ENCODE measurements at regions not wholly inside any gene's neighbourhood (a gene's known extent, or its start where the extent isn't known, plus 50 kb on each side); places are given as distances from the start of the nearest gene placed in this dataset.
"Not testable (repeated sequence)": the region's sequence is repeated elsewhere in the genome, so short reads cannot be mapped to it uniquely, and the experiment has no call there.

DNA sequence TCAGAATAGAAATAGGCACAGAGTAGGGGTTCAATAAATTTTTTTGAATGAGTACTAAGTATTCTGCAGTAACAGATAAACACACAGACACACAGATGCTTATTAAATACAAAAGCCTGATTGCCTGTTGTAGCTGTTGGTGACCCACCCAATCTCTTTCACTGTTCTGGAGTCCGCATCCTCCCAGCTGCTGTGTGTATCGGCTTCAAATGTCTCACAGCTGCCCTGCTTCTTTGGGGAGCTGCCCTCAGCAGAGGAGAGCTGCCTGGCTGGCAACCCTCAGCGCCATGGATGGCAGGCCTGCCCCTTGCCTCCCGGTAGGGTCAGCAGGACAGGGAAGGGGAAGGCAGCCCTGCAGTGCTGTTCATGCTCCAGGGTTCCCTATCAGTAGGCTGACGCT is 50.5 kb upstream of the PRNP start:
- DNase-seq (ENCODE audit: low read depth): no peak

DNA sequence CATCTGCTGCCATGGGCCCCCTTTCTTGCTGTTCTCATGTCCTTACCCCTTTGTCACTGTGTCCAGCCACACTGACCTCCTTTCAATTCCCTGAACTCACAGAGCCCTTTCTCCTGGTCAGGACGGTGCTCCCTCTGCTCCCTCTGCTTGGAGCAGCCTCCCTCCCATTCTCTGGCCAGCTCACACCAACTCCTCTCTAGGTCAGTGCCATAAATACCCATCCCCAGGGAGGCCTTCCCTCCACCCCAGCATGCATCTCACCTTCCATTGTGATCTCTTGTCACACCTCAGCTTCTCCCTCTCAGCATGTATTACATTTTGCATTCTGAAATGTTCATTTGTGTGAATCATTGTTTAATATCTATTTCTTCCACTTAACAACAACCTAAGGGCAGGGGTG is 50.9 kb upstream of the PRNP start:
- no peak for DNase-seq (ENCODE audit: low read depth)

DNA sequence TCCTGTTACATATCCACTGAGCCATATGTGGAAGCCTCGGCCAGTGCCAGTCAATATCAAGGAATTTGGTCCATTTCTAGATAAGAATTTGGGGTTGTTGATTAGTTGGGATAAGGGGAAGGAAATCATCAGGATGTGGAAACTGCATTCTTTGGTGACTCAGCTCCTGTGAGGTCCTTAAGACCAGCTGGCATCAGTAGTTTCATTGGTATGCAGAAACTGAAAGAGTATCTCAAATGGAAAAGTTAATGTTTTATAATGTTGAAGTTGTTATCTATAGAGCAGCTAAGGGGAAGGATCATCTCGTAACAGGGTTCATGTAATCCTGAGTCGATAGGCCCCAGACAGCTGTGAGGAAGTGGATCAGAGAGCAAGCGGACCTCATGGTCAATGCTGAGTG is 52.5 kb upstream of the PRNP start:
- DNase-seq (ENCODE audit: low read depth): no peak

DNA sequence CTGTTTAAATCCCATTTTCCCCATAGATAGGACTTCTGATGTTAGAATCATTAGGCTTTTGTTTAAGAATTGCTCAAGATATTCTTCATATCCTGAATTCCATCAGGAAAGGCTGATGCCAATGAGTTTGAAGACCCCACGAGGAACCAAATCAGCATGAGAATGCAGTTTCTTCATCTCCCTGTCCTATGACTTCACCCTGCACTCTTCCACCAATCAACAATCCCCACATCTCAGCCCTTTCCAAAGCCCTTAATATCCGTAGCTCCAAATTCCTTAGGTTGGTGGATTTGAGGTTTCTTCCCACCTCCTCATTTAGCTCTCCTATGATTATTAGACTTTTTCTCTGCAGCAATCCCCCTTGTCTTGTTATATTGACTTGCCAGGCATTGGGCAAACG is 52.9 kb upstream of the PRNP start:
- no peak for DNase-seq (ENCODE audit: low read depth)

DNA sequence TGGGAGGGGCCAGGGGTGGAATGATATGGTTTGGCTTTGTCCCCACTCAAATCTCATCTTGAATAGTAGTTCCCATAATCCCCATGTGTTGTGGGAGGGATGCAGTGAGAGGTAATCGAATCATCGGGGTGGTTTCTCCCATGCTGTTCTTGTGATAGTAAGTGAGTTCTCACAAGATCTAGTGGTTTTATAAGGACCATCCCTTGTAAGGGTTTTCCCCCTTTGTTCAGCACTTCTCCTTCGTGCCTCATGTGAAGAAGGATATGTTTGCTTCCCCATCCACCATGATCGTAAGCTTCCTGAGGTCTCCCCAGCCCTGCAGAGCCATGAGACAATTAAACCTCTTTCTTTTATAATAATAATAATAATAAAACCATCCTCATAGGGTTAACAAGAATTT is 53.4 kb upstream of the PRNP start:
- no peak for DNase-seq (ENCODE audit: low read depth)

DNA sequence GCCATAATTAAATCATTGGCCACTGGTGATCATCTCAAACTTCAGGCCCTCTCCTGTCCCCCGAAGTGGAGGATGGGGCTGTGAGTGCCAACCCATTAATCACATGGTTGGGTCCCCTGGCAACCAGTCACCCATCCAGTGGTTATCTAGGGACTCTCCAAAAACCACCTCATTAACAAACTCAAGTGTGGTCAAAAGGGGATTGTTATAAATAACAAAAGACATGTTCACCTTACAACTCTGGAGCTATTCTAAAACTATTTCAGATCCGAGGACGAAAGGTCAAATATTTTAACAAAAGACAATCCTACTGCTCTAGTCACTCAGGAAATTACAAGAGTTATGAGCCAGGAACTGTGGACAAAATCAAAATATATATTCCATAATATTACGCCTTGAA is 60.0 kb upstream of the PRNP start:
- no peak for DNase-seq (ENCODE audit: low read depth)

DNA sequence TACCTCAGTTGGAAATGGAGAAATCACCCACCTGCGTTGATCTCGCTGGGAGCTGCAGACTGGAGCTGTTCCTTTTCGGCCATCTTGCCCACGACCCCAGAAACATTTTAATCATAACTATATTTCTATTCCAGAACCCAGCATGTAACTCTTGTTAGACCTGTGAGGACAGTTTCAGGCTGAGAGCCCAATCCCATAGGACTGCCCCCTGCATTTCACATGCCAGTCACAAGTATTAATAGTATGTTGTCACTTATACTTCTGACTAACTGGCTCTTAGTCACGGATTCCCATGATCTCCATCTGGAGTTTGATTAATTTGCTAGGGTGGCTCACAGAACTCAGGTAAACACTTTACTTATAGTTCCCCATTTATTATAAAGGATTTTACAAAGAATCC is 60.6 kb upstream of the PRNP start:
- DNase-seq (ENCODE audit: low read depth): no peak

DNA sequence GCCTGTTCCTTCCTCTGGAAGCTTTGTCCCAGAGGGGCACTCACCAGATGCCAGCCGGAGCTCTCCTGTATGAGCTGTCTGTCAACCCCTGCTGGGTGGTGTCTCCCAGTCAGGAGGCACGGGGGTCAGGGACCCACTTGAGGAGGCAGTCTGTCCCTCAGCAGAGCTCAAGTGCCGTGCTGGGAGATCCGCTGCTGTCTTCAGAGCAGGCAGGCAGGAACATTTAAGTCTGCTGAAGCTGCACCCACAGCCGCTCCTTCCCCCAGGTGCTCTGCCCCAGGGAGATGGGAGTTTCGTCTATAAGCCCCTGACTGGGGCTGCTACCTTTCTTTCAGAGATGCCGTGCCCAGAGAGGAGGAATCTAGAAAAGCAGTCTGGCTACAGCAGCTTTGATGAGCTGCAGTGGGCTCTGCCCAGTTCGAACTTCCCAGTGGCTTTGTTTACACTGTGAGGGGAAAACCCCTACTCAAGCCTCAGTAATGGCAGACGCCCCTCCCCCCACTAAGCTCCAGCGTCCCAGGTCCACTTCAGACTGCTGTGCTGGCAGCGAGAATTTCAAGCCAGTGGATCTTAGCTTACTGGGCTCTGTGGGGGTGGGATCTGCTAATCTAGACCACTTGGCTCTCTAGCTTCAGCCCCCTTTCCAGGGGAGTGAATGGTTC is 61.5 kb upstream of the PRNP start:
- DNase-seq (ENCODE audit: low read depth): not testable (repeated sequence)

DNA sequence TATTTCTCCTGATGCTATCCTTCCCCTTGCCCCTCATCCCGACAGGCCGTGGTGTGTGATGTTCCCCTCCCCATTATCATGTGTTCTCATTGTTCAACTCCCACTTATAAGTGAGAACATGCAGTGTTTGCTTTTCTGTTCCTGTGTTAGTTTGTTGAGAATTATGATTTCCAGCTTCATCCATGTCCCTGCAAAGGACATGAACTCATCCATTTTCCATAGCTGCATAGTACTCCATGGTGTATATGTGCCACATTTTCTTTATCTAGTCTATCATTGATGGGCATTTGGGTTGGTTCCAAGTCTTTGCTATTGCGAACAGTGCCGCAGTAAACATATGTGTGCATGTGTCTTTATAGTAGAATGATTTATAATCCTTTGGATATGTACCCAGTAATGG is 67.1 kb upstream of the PRNP start:
- DNase-seq (ENCODE audit: low read depth): not testable (repeated sequence)

DNA sequence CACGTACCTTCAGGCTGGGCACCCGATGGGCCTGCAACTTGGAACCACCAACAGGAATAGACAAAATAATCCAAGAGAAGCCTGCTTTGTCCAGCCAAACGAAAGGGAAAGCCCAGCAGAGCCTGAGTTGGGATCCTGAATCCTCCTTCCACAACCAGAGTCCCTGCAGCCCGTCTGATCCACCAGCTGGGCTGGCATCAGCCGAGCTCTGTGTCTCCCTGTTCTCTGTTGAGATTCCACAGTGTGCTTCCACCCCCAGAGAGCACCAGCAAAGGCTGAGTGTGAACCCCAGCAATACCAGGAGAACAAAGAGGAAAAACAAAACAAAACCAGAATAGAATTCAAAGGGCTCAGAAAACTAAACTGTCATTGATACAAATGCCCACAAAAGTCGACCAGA is 68.8 kb upstream of the PRNP start:
- DNase-seq (ENCODE audit: low read depth): no peak

DNA sequence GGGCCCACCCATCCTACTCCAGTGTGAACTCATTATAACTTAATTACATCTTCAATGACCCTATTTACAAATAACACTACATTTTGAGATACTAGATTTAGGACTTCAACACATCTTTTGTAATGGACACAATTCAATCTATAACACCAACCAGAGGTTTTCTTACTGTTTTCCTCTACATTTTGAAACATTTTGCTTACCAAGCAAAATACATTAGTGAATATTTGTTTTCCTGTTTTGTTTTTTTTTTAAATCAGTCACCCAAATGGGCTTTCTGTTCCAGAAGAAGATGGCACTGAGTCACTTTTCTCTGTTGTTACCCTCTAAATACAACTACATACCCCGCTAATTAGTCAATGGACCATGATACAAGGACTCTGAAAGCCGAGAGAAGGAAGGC is 69.2 kb upstream of the PRNP start:
- no peak for DNase-seq (ENCODE audit: low read depth)

DNA sequence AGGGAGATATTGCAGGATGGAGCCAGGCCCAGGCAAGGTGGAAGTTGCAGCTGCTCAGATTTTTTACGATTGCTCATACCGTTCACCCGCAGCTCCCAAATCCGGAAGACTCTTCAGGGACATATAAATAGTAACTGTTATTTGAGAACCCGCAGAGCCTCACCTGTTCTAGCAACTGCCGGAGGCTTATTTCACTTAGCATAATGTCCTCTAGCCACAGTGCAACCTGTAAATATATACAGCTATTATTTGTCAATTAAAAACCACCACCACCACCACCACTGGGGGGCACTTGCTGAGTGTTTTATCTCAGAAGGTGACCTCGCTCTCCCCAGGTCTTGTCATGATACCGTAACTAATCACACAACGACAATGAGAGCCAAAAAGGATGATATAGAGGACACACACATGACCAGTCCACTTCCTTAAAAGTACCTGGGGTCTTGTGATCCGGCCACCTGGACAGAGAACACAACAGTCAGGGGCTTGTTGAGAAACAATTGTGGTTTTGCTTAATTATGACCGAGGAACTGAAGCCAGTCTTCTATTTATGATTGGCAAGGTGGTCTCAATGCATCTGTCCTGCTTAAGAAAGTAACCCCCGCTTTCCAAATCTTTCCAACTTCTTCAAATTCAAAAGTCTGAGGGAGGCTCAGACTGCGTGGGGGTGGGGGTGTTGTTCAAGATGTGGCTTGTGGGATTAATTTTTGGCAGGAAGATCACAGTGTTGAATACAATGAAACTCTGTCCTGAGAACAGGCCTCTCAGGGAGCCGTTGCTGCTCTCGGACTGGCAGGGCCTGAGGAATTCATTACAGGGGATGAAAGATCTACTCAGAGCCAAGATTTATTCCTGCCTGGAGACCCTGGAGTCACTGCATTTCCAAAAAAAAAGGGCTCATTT is 72.3 kb upstream of the PRNP start:
- peak; percentile 42 for DNase-seq (ENCODE audit: low read depth)

DNA sequence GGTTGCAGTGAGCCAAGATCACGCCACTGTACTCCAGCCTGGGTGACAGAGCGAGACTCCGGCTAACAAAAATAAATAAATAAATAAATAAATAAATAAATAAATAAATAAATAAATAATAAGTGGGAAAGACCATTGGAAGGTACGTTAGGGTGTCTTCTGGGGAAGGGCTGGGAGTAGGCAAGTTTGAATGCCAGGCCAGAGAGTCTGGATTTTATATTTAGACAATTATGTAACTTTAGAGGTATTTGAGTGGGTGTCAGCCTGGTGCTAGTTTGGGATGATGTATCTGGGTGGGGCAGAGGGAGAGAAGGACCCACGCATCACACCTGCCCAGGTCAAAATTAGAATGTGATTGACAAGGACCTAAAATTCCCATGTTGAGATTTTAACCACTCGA is 73.1 kb upstream of the PRNP start:
- no peak for DNase-seq (ENCODE audit: low read depth)

DNA sequence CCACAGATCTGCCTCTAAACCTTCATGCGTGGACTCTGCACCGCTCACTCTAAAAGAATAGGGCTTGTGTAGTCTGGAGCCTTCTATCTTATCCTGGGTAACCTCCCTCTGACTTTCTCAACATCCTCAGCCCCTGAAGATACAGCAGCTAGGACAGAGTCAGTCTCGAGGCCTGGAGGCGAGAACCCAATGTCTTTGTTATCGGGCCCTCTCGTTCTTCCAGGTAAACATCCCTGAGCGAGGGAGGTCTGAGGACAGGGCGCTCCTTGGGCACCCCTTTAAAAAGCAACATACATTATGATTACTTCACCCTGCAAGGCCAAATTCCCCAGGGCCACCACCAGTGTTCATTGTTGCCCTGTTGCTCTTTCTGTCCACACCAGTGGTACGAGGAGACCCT is 75.4 kb upstream of the PRNP start:
- no peak for DNase-seq (ENCODE audit: low read depth)

DNA sequence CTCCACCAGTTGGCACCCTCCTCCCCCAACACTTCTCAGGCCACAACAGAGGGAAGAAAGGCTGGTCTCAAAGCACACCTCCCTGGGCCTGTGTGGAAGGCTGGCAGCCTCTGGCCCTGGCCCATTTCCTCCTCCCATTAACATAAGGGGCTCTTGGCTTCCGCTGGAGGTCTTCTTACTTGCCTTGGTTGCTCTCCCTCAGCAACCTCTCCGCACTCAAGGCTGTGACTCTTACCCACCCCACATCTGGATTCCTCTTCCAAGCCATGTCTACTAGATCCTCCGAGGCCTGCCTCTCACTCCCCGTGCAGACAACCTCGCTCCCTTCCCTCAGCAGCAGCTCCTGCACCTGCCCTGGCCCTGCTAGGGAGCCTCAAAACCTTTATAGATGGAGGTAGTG is 76.7 kb upstream of the PRNP start:
- no peak for DNase-seq (ENCODE audit: low read depth)

DNA sequence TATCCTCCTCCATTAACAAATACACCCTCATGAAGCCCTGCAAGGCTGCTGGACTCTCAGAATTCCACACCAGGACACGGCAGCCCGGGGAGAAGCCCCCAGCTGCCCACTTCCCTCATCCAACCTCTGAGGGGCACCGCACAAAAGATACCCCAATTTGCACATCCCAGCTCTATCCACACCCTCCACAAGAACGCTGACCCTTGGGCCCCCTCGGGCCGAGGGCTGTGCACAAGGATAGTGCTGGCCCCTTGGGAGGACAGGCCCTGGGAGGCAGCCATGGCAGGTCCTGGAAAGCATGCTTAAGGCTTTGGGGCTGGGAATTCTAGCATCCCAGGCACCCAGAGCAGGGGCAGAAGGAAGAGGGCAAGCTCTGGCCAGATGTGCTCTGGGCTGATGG is 77.4 kb upstream of the PRNP start:
- DNase-seq (ENCODE audit: low read depth): no peak

DNA sequence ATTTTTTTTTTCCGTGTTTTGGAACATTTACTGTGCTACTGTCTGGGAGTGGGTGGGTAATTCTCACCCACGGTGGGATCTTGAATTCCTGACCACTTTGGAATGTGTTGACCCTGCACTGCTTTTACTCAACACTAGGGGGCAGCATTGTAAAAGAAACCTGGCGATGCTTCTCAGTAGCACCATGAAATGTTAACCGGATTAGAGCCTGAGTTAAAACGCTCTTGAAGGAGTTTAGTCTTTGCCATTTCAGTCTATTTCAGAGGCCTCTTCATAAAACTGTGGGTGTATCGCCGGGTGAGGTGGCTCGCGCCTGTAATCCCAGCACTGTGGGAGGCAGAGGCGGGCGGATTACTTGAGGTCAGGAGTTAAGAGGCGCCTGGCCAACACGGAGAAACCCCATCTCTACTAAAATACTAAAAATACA is 79.0 kb upstream of the PRNP start:
- DNase-seq (ENCODE audit: low read depth): peak; percentile 34

DNA sequence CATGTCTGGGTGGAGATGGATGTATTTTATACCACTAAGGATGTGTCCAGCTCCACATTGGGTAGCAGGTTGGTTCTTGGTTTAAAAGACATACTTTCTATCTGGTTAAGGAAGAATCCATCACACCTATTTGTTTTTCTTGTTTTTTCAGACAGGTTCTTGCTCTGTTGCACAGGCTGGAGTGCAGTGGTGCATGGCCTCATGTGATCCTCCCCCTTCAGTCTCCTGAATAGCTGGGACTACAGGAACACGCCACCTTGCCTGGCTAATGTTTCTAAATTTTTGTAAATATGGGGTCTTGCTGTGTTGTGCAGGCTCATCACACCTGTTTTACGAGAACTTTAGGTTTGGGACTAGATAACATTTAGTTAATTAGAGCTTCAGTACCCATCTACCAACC is 80.2 kb upstream of the PRNP start:
- DNase-seq (ENCODE audit: low read depth): no peak

DNA sequence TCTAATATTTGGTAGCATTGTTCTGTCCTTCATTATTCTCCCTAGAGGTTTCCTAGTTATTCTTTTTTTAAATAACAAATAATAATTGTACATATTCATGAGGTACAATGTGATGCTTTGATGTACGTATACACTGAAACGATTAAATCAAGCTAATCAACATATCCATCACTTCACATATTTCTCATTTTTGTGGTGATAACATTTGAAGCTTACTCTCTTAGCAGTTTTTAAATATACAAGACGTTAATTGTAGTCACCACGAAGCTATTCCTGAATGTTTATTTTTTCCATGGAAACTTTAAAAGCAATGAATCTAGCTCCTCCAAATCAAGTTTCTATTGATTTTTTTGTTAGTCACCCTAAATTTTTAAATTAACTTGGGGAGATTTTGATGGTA is 81.1 kb upstream of the PRNP start:
- DNase-seq (ENCODE audit: low read depth): no peak

DNA sequence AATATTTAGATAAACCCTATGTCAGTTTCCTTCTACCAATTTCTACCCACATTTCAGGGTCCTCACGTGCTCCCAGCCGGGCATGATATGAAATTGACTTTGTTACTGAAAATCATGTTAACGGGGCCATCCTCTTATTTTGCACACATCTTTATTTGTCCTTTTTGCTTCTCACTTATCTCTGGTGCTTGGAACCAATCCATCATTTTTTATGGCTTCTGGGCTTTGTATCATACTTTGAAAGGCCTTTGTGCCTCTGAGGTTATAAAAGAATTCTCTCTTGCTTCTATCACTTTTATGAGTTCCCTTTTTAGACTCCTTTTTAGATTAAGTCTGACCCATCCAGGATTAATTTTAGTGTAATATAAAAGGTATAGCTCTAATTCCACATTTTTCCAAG is 81.7 kb upstream of the PRNP start:
- DNase-seq (ENCODE audit: low read depth): no peak

DNA sequence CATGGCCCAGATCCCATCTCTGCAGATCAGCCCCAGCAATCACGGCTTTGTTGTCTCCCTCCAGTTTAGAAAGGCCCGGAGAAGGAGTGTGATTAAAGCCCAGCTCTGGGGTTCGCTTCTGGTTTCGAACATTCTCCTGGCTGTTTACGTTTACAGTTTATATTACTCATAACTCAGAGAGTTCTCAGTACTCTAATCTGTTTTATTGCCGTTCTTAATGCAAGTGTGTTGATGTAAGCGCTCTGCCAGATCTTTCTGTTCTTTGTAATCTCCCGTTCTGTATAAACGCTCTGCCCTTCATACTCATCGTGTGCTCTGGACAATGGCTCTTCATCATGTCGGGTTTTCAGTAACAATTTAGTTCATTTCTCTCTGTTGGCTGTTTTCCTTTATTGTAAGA is 82.5 kb upstream of the PRNP start:
- no peak for DNase-seq (ENCODE audit: low read depth)

DNA sequence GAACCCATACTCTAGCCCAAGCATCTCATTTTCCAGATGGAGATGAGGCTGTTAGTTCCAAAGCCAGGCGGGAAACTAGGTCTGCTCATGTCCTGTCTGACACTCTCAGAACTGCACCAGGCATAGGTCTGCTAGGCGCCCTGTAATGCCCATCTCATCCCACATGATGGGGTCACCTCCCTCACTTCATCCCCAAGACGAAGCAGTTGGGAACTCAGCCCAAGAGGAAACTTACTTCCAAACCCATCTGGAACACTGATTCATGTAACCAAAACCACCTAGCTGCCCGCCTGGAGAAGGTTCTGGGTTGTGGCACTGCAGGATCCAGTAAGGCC is 84.0 kb upstream of the PRNP start:
- no peak for DNase-seq (ENCODE audit: low read depth)

DNA sequence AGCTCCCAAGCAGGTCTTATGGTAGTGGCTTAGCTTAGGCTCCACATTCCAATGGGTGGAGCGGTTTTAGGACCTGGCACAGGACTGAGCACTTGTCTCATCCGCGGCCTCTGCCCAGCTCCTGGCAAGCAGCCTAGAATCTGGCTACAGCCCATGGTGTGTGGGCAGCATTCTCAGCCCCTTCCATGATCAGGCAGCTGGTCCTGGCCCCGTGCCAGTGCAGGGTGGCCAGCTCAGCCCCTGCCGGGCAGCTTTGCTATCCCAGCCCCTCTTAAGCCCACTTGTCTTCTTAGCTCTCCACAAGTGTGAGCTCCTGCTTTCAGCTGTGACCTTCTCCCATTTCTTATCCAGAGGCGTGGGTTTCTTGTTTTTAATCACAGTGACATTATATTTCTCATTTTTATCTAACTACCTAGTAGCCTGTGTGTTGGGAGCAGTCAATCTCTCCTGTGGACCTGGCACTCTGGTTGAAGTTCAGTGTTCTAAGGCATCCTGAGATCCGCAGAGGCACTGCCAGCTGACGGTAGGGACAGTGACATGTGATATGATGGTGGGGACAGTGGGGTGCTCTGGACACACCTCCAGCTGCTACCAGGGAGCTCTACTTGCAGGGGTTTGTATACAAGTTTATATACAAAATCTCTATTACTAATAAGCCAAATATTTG is 84.5 kb upstream of the PRNP start:
- no peak for DNase-seq (ENCODE audit: low read depth)
